ENCODE measurements at regions not wholly inside any gene's neighbourhood (a gene's known extent, or its start where the extent isn't known, plus 50 kb on each side); places are given as distances from the start of the nearest gene placed in this dataset.

DNA sequence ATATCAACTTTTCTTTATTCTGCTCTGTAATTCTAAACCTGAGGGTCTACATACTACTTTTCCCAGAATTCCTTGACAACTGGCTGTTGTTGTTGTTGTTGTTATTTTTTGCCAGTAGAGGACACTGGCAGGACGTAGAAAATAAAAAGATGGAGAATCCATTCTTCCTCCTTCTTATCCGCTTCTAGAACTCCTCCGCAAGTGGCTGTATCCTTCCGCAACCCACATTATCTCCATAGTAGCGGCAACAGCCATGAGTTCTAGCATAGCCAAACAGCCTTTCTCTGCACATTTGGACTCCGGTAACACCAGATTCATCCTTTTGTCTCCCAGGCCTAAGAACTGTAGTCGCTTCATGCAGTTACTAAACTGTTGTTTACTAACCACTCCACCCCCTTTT lies 91.1 kb upstream of the CACHD1 start:
- Histone ChIP-seq H3K4me3 (replicated peaks in 1 of 3; ENCODE audit: low read depth in 2 of 3, low read length in 3 of 3) (no peak overlapping the region), H3K4me2 (replicated peaks; ENCODE audit: extremely low read depth, low read length, poor library complexity, severe bottlenecking) (no peak overlapping the region), H2AFZ (ENCODE audit: insufficient read depth, low read depth, low read length, poor library complexity, severe bottlenecking) (no peak overlapping the region), H3K27ac (ENCODE audit: low read depth in 1 of 2, low read length in 2 of 2) (no peak overlapping the region), H3K4me1 (ENCODE audit: control insufficient read depth in 1 of 2, insufficient read depth in 2 of 2, low read length in 2 of 2) (no peaks in the 10 kb centered on the region), H4K20me1 (ENCODE audit: insufficient read depth, low read length) (no peaks in the 10 kb centered on the region), H3K9me3 (replicated peaks in 1 of 2; ENCODE audit: control insufficient read depth in 1 of 2, insufficient read depth in 1 of 2, low read length in 2 of 2) (no peaks in the 10 kb centered on the region), H3K9ac (ENCODE audit: insufficient read depth, low read length, poor library complexity, severe bottlenecking) (no peak overlapping the region), H3K27me3 (ENCODE audit: control insufficient read depth in 2 of 2, insufficient read depth in 2 of 2, low read length in 2 of 2) (no peaks in the 10 kb centered on the region), H3K36me3 (replicated peaks in 1 of 2; ENCODE audit: control insufficient read depth in 1 of 2, insufficient read depth in 2 of 2, low read length in 2 of 2) (no peaks in the 10 kb centered on the region), H3K79me2 (ENCODE audit: insufficient read depth, low read length) (no peaks in the 10 kb centered on the region)
- 100% methylated on average over 5 of the region's 7 CpGs for WGBS (ENCODE audit: insufficient coverage)
- Mint-ChIP-seq H3K27me3 (ENCODE audit: low read depth in 3 of 3) (peaks cover 0 to 2% (median 0%) of the 10 kb centered on the region in 3 donors), H3K4me3 (no peak overlapping the region), H3K4me1 (no peaks in the 10 kb centered on the region), H3K27ac (no peak overlapping the region), H3K9me3 (peaks cover 0 to 4% (median 0%) of the 10 kb centered on the region in 7 donors), H3K36me3 (no peaks in the 10 kb centered on the region)
- TF ChIP-seq, protein P1, sequence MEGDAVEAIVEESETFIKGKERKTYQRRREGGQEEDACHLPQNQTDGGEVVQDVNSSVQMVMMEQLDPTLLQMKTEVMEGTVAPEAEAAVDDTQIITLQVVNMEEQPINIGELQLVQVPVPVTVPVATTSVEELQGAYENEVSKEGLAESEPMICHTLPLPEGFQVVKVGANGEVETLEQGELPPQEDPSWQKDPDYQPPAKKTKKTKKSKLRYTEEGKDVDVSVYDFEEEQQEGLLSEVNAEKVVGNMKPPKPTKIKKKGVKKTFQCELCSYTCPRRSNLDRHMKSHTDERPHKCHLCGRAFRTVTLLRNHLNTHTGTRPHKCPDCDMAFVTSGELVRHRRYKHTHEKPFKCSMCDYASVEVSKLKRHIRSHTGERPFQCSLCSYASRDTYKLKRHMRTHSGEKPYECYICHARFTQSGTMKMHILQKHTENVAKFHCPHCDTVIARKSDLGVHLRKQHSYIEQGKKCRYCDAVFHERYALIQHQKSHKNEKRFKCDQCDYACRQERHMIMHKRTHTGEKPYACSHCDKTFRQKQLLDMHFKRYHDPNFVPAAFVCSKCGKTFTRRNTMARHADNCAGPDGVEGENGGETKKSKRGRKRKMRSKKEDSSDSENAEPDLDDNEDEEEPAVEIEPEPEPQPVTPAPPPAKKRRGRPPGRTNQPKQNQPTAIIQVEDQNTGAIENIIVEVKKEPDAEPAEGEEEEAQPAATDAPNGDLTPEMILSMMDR (IDR thresholded peaks at IDR 0.05), result no peak
- DNase-seq, result no peak
- intact Hi-C loops (cut with micrococcal nuclease), result no loop called here

DNA sequence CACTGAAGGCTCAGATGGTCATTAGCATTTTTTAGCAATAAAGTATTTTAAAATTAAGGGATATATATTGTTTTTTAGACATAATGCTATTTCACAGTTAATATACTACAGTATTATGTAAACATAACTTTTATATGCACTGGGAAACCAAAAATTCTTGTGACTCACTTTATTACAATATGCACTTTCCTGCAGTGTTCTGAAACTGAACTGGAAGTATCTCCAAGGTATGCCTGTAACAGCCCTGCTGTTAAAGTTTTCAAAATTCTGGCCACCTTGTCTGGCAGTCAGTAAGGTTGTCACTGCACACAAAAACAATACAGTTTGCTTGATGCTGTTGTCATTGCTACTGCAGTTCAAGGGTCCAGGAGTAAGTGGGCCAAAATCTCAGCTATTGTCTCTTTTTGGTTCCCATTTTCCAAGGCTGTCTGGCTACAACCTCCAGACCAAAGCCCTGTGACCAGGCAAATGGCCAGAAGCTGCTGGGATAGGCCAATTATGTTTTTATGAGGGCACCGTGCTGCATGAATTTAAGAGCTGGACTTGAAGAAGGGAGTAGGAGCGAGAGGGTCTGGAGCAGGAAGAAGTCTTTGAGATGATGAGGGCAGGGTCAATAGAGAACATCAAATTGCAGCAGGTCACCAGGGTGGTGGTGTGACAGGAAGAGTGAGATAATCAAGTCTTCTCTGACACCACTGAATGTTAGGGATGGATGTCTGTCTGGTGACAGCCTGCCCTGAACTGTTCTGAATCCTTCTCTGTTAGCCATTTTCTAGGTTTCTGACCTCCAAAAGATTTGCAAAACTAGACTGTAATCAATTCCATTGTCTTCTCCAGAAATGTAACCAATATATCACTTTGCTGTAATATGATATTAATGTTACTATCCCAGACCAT lies 82.3 kb upstream of the CACHD1 start:
- TF ChIP-seq, protein P1 (IDR thresholded peaks at IDR 0.05), result no peak
- 93% methylated on average over 2 of the region's 2 CpGs for WGBS (ENCODE audit: insufficient coverage)
- intact Hi-C loops (cut with micrococcal nuclease), result no loop called here
- no peak overlapping the region for H3K27ac ChIP-seq (ENCODE audit: low read depth in 1 of 2, low read length in 2 of 2)
- peaks cover 0 to 11% (median 8%) of the 10 kb centered on the region in 7 donors for H3K9me3 Mint-ChIP-seq
- no peak overlapping the region for H2AFZ ChIP-seq (ENCODE audit: insufficient read depth, low read depth, low read length, poor library complexity, severe bottlenecking)
- H3K27ac Mint-ChIP-seq, result peak overlapping the region in 1 of 7 donors; percentile 38
- no peaks in the 10 kb centered on the region for H4K20me1 ChIP-seq (ENCODE audit: insufficient read depth, low read length)
- no peaks in the 10 kb centered on the region for H3K4me1 Mint-ChIP-seq
- no peak for DNase-seq
- peaks cover 0 to 5% (median 2%) of the 10 kb centered on the region in 3 donors for H3K27me3 Mint-ChIP-seq (ENCODE audit: low read depth in 3 of 3)
- no peak overlapping the region for H3K9ac ChIP-seq (ENCODE audit: insufficient read depth, low read length, poor library complexity, severe bottlenecking)
- no peak overlapping the region for H3K4me2 ChIP-seq (replicated peaks; ENCODE audit: extremely low read depth, low read length, poor library complexity, severe bottlenecking)
- H3K4me1 ChIP-seq (ENCODE audit: control insufficient read depth in 1 of 2, insufficient read depth in 2 of 2, low read length in 2 of 2), result no peaks in the 10 kb centered on the region
- H3K36me3 ChIP-seq (replicated peaks in 1 of 2; ENCODE audit: control insufficient read depth in 1 of 2, insufficient read depth in 2 of 2, low read length in 2 of 2), result no peaks in the 10 kb centered on the region
- no peaks in the 10 kb centered on the region for H3K79me2 ChIP-seq (ENCODE audit: insufficient read depth, low read length)
- no peak overlapping the region for H3K4me3 Mint-ChIP-seq
- no peaks in the 10 kb centered on the region for H3K36me3 Mint-ChIP-seq
- H3K9me3 ChIP-seq (replicated peaks in 1 of 2; ENCODE audit: control insufficient read depth in 1 of 2, insufficient read depth in 1 of 2, low read length in 2 of 2), result no peaks in the 10 kb centered on the region
- no peaks in the 10 kb centered on the region for H3K27me3 ChIP-seq (ENCODE audit: control insufficient read depth in 2 of 2, insufficient read depth in 2 of 2, low read length in 2 of 2)
- no peak overlapping the region for H3K4me3 ChIP-seq (replicated peaks in 1 of 3; ENCODE audit: low read depth in 2 of 3, low read length in 3 of 3)
